Activated naive CD4-positive, alpha-beta T cell (primary cell): ENCODE measurements at regions not wholly inside any gene's neighbourhood (a gene's known extent, or its start where the extent isn't known, plus 50 kb on each side); places are given as distances from the start of the nearest gene placed in this dataset.
"Not testable (repeated sequence)": the region's sequence is repeated elsewhere in the genome, so short reads cannot be mapped to it uniquely, and the experiment has no call there.

ENCODE experiments used
- DNase-seq, 4 experiments: peaks; one replicate each; lab custom pipeline; 2025; lab: John Stamatoyannopoulos, UW

- DNase-seq: no peak
These were observed 216.9 kb downstream of the RPAP3 start for GRCh38 chr12:47488888-47489287.

GRCh38 chr12:47481041-47481440, 224.8 kb downstream of the RPAP3 start:
- DNase-seq: no peak

GRCh38 chr12:47478426-47478825, 227.4 kb downstream of the RPAP3 start:
- DNase-seq: no peak

GRCh38 chr12:47473091-47473490, 232.7 kb downstream of the RPAP3 start:
- no peak for DNase-seq

GRCh38 chr12:47470349-47470748, 235.5 kb downstream of the RPAP3 start:
- not testable (repeated sequence) for DNase-seq

- not testable (repeated sequence) for DNase-seq
These were observed 241.9 kb downstream of the RPAP3 start for GRCh38 chr12:47463918-47464317.

GRCh38 chr12:47458279-47458678, 247.6 kb downstream of the RPAP3 start:
- DNase-seq: no peak

- no peak for DNase-seq
These were observed 256.0 kb downstream of the RPAP3 start for GRCh38 chr12:47449797-47450196.

- DNase-seq: no peak
These were observed 263.5 kb downstream of the RPAP3 start for GRCh38 chr12:47442310-47442709.

- no peak for DNase-seq
These were observed 264.3 kb downstream of the RPAP3 start for GRCh38 chr12:47441490-47441889.

- no peak for DNase-seq
These were observed 267.7 kb downstream of the RPAP3 start for GRCh38 chr12:47438175-47438574.

GRCh38 chr12:47437570-47437969, 268.3 kb downstream of the RPAP3 start:
- no peak for DNase-seq

- DNase-seq: no peak
These were observed 272.0 kb downstream of the RPAP3 start for GRCh38 chr12:47433876-47434275.

- not testable (repeated sequence) for DNase-seq
These were observed 279.0 kb downstream of the RPAP3 start for GRCh38 chr12:47426678-47427309.

GRCh38 chr12:47422611-47423010, 283.2 kb downstream of the RPAP3 start:
- DNase-seq: no peak

GRCh38 chr12:47419497-47419896, 286.3 kb downstream of the RPAP3 start:
- no peak for DNase-seq

GRCh38 chr12:47417955-47418354, 287.9 kb downstream of the RPAP3 start:
- no peak for DNase-seq

- DNase-seq: no peak
These were observed 288.7 kb downstream of the RPAP3 start for GRCh38 chr12:47417121-47417520.

GRCh38 chr12:47415054-47415453, 290.8 kb downstream of the RPAP3 start:
- no peak for DNase-seq

- DNase-seq: no peak
These were observed 291.3 kb downstream of the RPAP3 start for GRCh38 chr12:47414511-47414910.

- no peak for DNase-seq
These were observed 292.0 kb downstream of the RPAP3 start for GRCh38 chr12:47413806-47414205.

GRCh38 chr12:47412601-47413236, 293.1 kb downstream of the RPAP3 start:
- DNase-seq: no peak

- DNase-seq: no peak
These were observed 293.9 kb downstream of the RPAP3 start for GRCh38 chr12:47411966-47412365.

- DNase-seq: no peak
These were observed 295.0 kb downstream of the RPAP3 start for GRCh38 chr12:47410862-47411261.
